CD4-positive, CD25-positive, alpha-beta regulatory T cell (primary cell): ENCODE measurements at regions not wholly inside any gene's neighbourhood (a gene's known extent, or its start where the extent isn't known, plus 50 kb on each side); places are given as distances from the start of the nearest gene placed in this dataset.

Experiments
- ATAC-seq, 2 donors: fragments of 150-1000 bp; cut with Tn5 transposase; one replicate each; pipeline ENCODE4 v1.10.0; 2021; ENCODE audit warnings: low read depth in 2 of 2, moderate number of reproducible peaks in 2 of 2, moderate library complexity in 1 of 2
- DNase-seq, 3 donors: peaks; one replicate each; pipeline versions ENCODE4 v3.0.0 to v3.0.0-alpha.2; 2012 to 2022; ENCODE audit warnings: mixed read lengths in 1 of 3
- H3K27ac ChIP-seq: one replicate; pipeline ENCODE4 v1.7.0; 2013; ENCODE audit warnings: mild to moderate bottlenecking, low read length; ENCODE audit not compliant: insufficient read depth, poor library complexity, severe bottlenecking
- H3K27me3 ChIP-seq: one replicate; pipeline ENCODE4 v1.7.0; 2013; ENCODE audit warnings: low read length; ENCODE audit not compliant: control insufficient read depth, insufficient read depth
- H3K36me3 ChIP-seq: one replicate; pipeline ENCODE4 v1.7.0; 2013; ENCODE audit warnings: mild to moderate bottlenecking, low read length, moderate library complexity; ENCODE audit not compliant: control insufficient read depth, insufficient read depth
- H3K4me1 ChIP-seq: 2 replicates; pipeline ENCODE4 v1.7.0; 2013; ENCODE audit warnings: mild to moderate bottlenecking, low read length; ENCODE audit not compliant: insufficient read depth, control insufficient read depth, poor library complexity, severe bottlenecking
- H3K4me3 ChIP-seq: one replicate; pipeline ENCODE4 v1.7.0; 2013; ENCODE audit warnings: low read depth, mild to moderate bottlenecking, low read length, moderate library complexity
- H3K9me3 ChIP-seq, 2 experiments: 1 replicate in 1 of 2; 2 replicates in 1 of 2; pipeline ENCODE4 v1.7.0; 2013; ENCODE audit warnings: low read length in 2 of 2, mild to moderate bottlenecking in 1 of 2, moderate library complexity in 1 of 2; ENCODE audit not compliant: control insufficient read depth in 2 of 2
- H3K27ac Mint-ChIP-seq, 3 donors: one replicate each; pipeline ENCODE4 v1.8.0; 2020 to 2022; ENCODE audit warnings: mild to moderate bottlenecking in 3 of 3, mixed read lengths in 3 of 3, moderate library complexity in 2 of 3
- H3K27me3 Mint-ChIP-seq: one replicate; pipeline ENCODE4 v1.8.0; 2022; ENCODE audit warnings: mild to moderate bottlenecking, mixed read lengths
- H3K36me3 Mint-ChIP-seq: one replicate; pipeline ENCODE4 v1.8.0; 2020; ENCODE audit warnings: mixed read lengths
- H3K4me1 Mint-ChIP-seq, 4 donors: one replicate each; pipeline ENCODE4 v1.8.0; 2020 to 2022; ENCODE audit warnings: mixed read lengths in 4 of 4, mild to moderate bottlenecking in 1 of 4
- H3K4me3 Mint-ChIP-seq, 4 donors: one replicate each; pipeline ENCODE4 v1.8.0; 2020 to 2022; ENCODE audit warnings: mild to moderate bottlenecking in 4 of 4, mixed read lengths in 4 of 4, moderate library complexity in 3 of 4
- H3K9me3 Mint-ChIP-seq, 7 donors: one replicate each; pipeline ENCODE4 v1.8.0; 2020 to 2022; ENCODE audit warnings: mixed read lengths in 7 of 7, mild to moderate bottlenecking in 3 of 7, moderate library complexity in 2 of 7

- no peaks in the 10 kb centered on the region for H3K36me3 Mint-ChIP-seq
- no peaks in the 10 kb centered on the region for H3K36me3 ChIP-seq
- H3K4me3 Mint-ChIP-seq, result no peak overlapping the region
- no peak for ATAC-seq
- no peak overlapping the region for H3K27ac Mint-ChIP-seq
- H3K4me1 Mint-ChIP-seq, result no peaks in the 10 kb centered on the region
- H3K27me3 ChIP-seq, result no peaks in the 10 kb centered on the region
- H3K4me3 ChIP-seq, result no peak overlapping the region
- H3K4me1 ChIP-seq, result no peaks in the 10 kb centered on the region
- H3K27me3 Mint-ChIP-seq, result no peaks in the 10 kb centered on the region
- DNase-seq, result no peak
- no peaks in the 10 kb centered on the region for H3K9me3 ChIP-seq
- no peak overlapping the region for H3K27ac ChIP-seq
- peaks cover 0 to 11% (median 3%) of the 10 kb centered on the region in 7 donors for H3K9me3 Mint-ChIP-seq
Observed at GRCh38 chr2:114231921-114232320, 210.5 kb upstream of the DPP10 start.

GRCh38 chr2:114237331-114237730 is 205.1 kb upstream of the DPP10 start:
- H3K9me3 ChIP-seq, result no peaks in the 10 kb centered on the region
- H3K36me3 Mint-ChIP-seq, result no peaks in the 10 kb centered on the region
- no peak overlapping the region for H3K4me3 Mint-ChIP-seq
- peaks cover 0 to 11% (median 2%) of the 10 kb centered on the region in 7 donors for H3K9me3 Mint-ChIP-seq
- ATAC-seq (no peak), DNase-seq (no peak)
- H3K27me3 ChIP-seq, result no peaks in the 10 kb centered on the region
- no peaks in the 10 kb centered on the region for H3K36me3 ChIP-seq
- no peak overlapping the region for H3K4me3 ChIP-seq
- no peak overlapping the region for H3K27ac Mint-ChIP-seq
- no peaks in the 10 kb centered on the region for H3K4me1 Mint-ChIP-seq
- no peaks in the 10 kb centered on the region for H3K27me3 Mint-ChIP-seq
- no peak overlapping the region for H3K27ac ChIP-seq
- H3K4me1 ChIP-seq, result no peaks in the 10 kb centered on the region

GRCh38 chr2:114238910-114239559 is 203.4 kb upstream of the DPP10 start:
- Mint-ChIP-seq H3K27me3 (no peaks in the 10 kb centered on the region), H3K36me3 (no peaks in the 10 kb centered on the region), H3K27ac (no peak overlapping the region), H3K4me1 (no peaks in the 10 kb centered on the region), H3K9me3 (peaks cover 0 to 5% (median 0%) of the 10 kb centered on the region in 7 donors), H3K4me3 (no peak overlapping the region)
- H3K27ac ChIP-seq, result no peak overlapping the region
- H3K27me3 ChIP-seq, result no peaks in the 10 kb centered on the region
- H3K4me3 ChIP-seq, result no peak overlapping the region
- DNase-seq (no peak), ATAC-seq (no peak)
- no peaks in the 10 kb centered on the region for H3K36me3 ChIP-seq
- no peaks in the 10 kb centered on the region for H3K9me3 ChIP-seq
- H3K4me1 ChIP-seq, result no peaks in the 10 kb centered on the region

GRCh38 chr2:114248648-114249047 is 193.8 kb upstream of the DPP10 start:
- Mint-ChIP-seq H3K9me3 (no peaks in the 10 kb centered on the region), H3K36me3 (no peaks in the 10 kb centered on the region), H3K27me3 (no peaks in the 10 kb centered on the region), H3K4me1 (no peaks in the 10 kb centered on the region), H3K27ac (no peak overlapping the region), H3K4me3 (no peak overlapping the region)
- no peaks in the 10 kb centered on the region for H3K9me3 ChIP-seq
- H3K4me1 ChIP-seq, result no peaks in the 10 kb centered on the region
- DNase-seq (no peak), ATAC-seq (no peak)
- no peak overlapping the region for H3K4me3 ChIP-seq
- H3K27ac ChIP-seq, result no peak overlapping the region
- H3K36me3 ChIP-seq, result no peaks in the 10 kb centered on the region
- peaks cover 1% of the 10 kb centered on the region for H3K27me3 ChIP-seq

- DNase-seq (no peak), ATAC-seq (no peak)
- Histone ChIP-seq H3K9me3 (no peaks in the 10 kb centered on the region), H3K4me1 (no peaks in the 10 kb centered on the region), H3K27me3 (peaks cover 1% of the 10 kb centered on the region), H3K27ac (no peak overlapping the region), H3K4me3 (no peak overlapping the region), H3K36me3 (no peaks in the 10 kb centered on the region)
- Mint-ChIP-seq H3K9me3 (no peaks in the 10 kb centered on the region), H3K4me3 (no peak overlapping the region), H3K27me3 (peaks cover 6% of the 10 kb centered on the region), H3K4me1 (no peaks in the 10 kb centered on the region), H3K36me3 (no peaks in the 10 kb centered on the region), H3K27ac (no peak overlapping the region)
Observed at GRCh38 chr2:114252713-114253112, 189.7 kb upstream of the DPP10 start.

- H3K4me3 ChIP-seq, result no peak overlapping the region
- no peaks in the 10 kb centered on the region for H3K4me1 Mint-ChIP-seq
Observed at GRCh38 chr2:114254875-114255274, 187.6 kb upstream of the DPP10 start.

GRCh38 chr2:114259389-114259788 is 183.1 kb upstream of the DPP10 start:
- Histone ChIP-seq H3K27ac (no peak overlapping the region), H3K27me3 (peaks cover 3% of the 10 kb centered on the region), H3K4me1 (no peaks in the 10 kb centered on the region), H3K9me3 (no peaks in the 10 kb centered on the region), H3K4me3 (no peak overlapping the region), H3K36me3 (no peaks in the 10 kb centered on the region)
- ATAC-seq, result no peak
- Mint-ChIP-seq H3K4me3 (no peak overlapping the region), H3K4me1 (peaks cover 0 to 5% (median 0%) of the 10 kb centered on the region in 4 donors), H3K36me3 (no peaks in the 10 kb centered on the region), H3K27me3 (peaks cover 10% of the 10 kb centered on the region), H3K9me3 (peaks cover 0 to 1% (median 0%) of the 10 kb centered on the region in 7 donors), H3K27ac (no peak overlapping the region)
- no peak for DNase-seq

More at GRCh38 chr2:114254875-114255274, 187.6 kb upstream of the DPP10 start:
- Mint-ChIP-seq H3K9me3 (no peaks in the 10 kb centered on the region), H3K27me3 (peaks cover 6% of the 10 kb centered on the region), H3K4me3 (no peak overlapping the region), H3K36me3 (no peaks in the 10 kb centered on the region), H3K27ac (no peak overlapping the region)
- Histone ChIP-seq H3K36me3 (no peaks in the 10 kb centered on the region), H3K4me1 (no peaks in the 10 kb centered on the region), H3K9me3 (no peaks in the 10 kb centered on the region), H3K27me3 (peaks cover 1% of the 10 kb centered on the region), H3K27ac (no peak overlapping the region)
- no peak for DNase-seq
- no peak for ATAC-seq

- Mint-ChIP-seq H3K27ac (no peak overlapping the region), H3K36me3 (no peaks in the 10 kb centered on the region), H3K4me1 (peaks cover 0 to 5% (median 0%) of the 10 kb centered on the region in 4 donors), H3K9me3 (peaks cover 0 to 1% (median 0%) of the 10 kb centered on the region in 7 donors), H3K4me3 (no peak overlapping the region), H3K27me3 (peaks cover 4% of the 10 kb centered on the region)
- no peak overlapping the region for H3K27ac ChIP-seq
- H3K36me3 ChIP-seq, result no peaks in the 10 kb centered on the region
- H3K27me3 ChIP-seq, result peaks cover 3% of the 10 kb centered on the region
- no peak for DNase-seq
- H3K4me1 ChIP-seq, result no peaks in the 10 kb centered on the region
- H3K4me3 ChIP-seq, result no peak overlapping the region
- no peak for ATAC-seq
- no peaks in the 10 kb centered on the region for H3K9me3 ChIP-seq
Observed at GRCh38 chr2:114261366-114261765, 181.1 kb upstream of the DPP10 start.
